RPMI8226 (cell line): ENCODE measurements at regions not wholly inside any gene's neighbourhood (a gene's known extent, or its start where the extent isn't known, plus 50 kb on each side); places are given as distances from the start of the nearest gene placed in this dataset.

Source experiments
- DNase-seq: peaks from one replicate; pipeline ENCODE4 v3.0.0-alpha.2; 2015

DNA sequence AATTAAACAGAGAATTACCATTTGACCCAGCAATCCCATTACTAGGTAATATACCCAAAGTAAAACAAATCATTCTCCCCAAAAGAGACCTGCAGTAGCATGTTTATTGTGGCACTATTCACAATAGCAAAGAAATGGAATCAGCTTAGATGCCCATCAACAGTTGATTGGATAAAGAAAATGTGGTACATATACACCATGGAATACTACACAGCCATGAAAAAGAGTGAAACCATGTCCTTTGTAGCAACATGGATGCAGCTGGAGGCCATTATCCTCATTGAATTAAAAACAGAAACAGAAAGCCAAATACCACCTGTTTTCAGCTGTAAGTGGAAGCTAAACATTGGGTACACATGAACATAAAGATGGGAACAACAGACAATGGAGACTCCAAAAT lies 1141.8 kb upstream of the AUTS2 start:
- no peak for DNase-seq

DNA sequence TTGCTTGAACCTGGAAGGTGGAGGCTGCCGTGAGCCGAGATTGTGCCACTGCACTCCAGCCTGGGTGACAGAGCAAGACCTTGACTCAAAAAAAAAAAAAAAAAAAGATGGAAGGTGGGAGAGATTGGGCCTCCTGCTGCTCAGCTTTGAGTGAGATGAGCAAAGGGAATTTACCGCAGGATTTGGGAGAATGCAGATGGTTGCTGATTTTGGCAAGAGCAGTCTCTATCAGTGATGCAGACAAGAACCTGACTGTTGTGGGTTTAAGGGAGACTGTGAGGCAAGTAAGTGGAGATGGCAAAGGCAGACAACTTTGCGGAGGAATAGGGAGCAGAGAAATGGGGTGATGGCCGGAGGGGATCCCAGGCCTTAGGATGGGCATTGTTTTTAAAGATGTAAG lies 1140.8 kb upstream of the AUTS2 start:
- no peak for DNase-seq

DNA sequence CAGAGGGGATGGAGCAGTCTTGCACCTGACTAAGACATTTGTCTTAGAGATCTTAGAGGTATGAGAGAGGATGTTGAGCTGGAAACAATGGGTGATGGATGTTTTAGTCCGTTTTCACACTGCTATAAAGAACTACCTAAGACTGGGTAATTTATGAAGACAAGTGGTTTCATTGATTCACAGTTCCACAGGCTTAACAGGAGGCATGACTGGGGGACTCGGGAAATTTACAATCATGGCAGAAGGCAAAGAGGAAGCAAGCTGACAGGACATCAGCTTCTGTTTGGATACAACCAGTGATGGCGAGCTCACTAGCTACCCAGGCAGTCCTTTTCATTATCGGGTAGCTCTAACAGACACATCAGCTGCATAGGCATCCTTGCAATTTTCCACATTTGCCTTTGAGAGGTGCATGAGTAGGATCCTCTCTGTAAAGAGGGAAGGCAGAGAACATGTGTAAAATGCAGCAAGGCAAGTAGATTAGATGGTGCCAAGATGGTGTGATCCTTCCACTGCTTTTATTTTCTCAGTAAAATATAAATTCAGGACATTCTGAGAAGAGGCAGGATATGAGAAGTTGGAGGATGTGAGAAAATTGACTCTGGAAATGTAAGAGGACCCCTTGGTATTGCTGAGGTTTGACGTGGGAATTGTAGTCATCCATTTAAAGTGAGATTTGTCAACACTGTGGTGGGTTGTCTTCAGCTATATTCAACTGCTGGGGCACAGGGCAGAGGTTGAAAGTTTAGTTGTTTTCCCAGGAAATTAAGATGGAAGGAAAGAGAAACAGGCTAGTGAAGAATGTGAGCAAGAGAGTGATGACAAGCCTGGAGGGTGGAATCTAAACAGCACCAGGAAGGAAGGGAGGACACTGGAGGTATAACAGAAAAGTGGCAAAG lies 1140.0 kb upstream of the AUTS2 start:
- no peak for DNase-seq

DNA sequence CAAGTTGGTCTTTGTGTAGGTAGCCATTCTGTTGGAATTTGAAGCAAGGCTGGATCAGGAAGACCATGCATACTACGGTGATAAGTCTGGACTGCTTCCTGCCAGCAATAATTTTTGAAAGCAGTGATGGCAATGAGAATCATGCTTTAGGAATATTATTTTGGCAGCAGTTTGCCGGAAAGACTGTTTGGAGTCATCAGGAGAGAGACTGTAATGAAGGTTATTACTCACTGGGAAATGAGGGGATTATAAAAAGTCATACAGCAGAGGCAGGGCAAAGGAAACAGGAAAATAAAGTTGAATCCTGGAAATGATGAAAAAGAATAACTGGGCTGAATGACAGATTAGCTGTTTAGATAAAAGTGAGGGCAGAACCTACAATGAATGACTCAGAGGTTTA lies 1136.8 kb upstream of the AUTS2 start:
- DNase-seq, result no peak

DNA sequence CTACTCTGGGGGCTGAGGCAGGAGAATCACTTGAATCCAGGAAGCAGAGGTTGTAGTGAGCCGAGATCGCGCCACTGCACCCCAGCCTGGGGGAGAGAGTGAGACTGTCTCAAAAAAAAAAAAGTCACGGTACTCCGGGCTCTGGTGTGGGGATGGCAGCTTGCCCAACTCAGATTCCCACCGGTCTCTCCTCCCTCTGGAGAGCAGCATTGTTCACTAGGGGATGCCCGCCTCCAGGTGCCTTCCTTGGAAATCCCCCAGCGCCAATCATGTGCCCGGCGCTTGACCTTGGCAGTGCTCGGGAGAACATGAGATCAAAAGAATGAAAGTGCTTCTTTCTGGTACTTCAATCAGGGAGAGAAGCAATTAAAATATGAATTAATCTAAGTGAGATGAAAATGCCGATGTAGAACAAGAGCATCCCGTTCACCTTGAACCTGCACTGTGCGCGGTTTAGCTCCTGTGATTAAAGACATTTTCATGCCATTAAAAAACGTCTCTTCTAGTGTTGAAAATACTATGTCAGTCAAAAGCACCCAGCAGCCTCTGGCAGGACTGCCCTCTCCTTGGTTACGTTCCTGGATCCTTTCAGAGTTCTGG lies 1127.3 kb upstream of the AUTS2 start:
- DNase-seq, result peak; percentile 21

DNA sequence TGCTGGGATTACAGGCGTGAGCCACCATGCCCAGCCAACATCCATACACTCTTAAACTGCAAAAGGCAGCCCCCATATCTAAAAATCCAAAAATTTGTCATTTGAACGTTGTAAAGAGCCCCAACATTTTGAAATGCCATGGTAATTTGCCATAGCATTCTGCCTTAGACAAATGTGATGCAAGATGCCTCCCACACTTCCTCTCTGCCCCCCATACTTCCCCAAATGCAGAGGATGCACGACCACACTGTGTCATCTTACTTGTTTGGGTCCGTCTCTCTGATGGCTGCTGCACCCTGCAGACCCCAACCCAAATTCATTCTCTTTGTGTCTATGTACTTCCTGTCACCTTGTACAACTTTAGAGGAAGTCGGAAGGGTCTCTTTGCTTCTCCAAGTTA lies 1125.6 kb upstream of the AUTS2 start:
- no peak for DNase-seq

DNA sequence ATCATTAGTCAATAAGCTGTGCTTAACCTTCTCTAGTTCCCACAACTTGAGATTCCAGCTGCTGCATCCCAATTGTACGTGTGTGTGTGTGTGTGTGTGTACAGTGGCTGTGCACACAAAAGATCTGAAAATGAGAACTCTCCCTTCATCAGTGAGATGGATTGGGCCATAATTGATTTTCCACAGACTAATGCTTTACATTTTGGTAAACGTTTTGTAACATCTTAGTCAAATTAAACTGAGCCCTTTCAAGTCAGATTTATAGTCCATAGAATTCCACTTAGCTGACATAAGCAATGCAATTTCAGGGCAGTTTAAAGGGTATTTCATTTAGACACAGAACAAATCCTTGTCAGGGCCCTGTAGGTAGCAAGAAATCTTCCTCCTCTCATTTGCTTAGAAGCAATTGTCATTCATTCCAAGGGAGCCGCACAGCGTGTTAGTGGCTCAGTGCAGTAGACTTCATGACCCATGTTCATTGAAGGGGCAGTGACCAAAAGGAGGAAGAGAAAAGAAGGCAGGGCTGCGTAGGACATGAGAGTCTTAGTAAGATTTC lies 1123.5 kb upstream of the AUTS2 start:
- no peak for DNase-seq

DNA sequence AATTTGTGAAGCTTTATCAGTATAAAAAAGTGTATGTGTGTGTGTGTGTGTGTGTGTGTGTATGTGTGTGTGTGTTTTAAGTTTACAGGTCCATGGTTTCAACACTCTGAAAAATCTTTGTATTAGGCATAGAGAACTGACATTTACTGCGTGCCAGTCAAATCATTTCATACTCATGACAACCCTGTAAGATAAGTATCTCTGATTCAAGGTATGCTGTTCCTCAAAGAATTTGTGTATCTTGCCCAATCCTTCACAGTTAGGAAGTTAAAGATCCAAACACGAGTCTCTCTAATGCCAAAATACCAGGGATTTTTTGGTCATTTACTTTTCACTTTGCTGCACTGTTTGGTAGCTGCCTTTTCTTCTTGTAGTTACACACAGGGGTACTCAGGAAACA lies 1121.3 kb upstream of the AUTS2 start:
- no peak for DNase-seq

DNA sequence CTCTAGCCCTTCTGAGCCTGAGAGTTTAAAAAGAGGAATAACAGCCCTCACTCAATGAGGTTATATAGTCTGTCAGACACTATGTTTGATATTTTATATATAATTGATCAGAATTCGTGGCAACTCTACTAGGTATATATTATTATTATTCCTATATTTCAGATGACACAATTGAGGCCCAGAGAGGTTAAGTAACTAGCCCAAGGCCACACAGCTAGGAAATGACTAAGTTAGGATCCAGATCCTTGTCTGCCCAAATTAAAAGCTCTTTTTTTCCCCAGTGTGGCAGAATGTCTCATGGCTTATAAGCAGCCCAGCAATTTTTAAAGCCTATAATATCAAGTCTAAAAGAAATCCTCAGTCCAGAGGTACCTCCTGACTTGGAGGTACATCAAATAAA lies 1119.9 kb upstream of the AUTS2 start:
- DNase-seq, result no peak

DNA sequence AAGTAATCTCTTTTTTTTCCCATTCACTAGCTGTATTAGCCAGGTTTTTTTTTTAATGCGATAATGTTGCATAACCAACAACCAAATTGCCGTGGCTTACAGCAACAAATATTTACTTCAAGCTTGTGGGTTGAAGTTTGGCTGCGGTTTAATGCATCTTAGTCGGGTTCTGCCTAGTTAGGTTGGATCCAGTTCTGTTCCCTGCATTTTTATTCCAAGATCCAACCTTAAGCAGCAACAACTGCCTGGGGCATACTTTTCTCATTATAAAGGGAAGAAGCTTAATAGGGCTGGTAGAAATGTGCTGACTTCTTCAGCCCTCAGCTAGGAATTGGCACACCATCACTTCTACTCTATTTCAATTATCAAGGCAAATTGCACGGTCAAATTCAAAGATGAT lies 1115.5 kb upstream of the AUTS2 start:
- no peak for DNase-seq

DNA sequence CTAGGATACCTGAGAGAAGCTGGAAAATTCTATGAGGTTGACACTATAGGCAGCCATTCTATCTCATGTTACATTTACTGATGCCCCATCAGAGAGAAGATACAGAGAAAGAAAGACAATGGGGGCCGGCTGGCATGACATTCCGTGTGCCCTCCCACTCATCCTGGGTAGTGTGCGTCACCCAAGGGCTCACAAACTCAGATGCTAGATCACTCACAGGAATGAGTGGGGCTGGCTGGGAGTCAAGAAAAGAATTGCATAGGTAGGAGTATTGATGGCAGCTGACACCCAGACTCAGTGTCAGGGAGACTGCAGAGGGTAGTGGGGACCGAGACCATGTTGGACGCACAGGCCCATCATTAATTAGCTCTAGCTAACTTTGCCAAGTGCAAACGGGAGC lies 1113.5 kb upstream of the AUTS2 start:
- no peak for DNase-seq

DNA sequence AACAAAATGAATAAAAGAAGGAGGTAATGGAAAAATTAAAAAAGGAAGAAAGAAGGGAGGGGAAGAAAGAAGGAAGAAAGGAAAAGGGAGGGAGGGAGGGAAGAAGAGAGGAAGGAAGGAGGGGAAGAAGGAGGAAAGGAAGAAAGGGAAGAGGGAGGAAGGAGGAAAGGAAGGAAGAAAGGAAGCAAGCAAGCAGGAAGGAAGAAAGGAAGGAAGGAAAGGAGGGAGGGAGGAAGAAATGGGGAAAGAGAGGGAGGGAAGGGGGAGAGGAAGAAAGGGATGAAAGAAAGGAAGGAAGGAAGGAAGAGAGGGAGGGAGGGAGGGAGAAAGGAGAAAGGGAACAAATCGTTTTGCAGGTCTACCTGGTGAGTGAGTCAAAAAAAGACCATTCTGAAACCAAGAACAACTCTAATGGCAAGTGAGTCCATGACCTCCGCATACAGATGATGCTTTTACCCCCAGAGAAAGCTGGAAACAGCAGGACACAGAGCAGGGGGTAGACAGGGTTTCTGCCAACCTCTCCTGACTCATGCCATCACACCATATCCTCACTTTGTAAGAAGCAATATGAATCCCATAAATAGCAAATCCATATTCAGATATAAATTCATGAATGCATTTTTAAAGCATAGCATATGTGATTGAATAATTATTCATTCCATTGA lies 1112.9 kb upstream of the AUTS2 start:
- no peak for DNase-seq

DNA sequence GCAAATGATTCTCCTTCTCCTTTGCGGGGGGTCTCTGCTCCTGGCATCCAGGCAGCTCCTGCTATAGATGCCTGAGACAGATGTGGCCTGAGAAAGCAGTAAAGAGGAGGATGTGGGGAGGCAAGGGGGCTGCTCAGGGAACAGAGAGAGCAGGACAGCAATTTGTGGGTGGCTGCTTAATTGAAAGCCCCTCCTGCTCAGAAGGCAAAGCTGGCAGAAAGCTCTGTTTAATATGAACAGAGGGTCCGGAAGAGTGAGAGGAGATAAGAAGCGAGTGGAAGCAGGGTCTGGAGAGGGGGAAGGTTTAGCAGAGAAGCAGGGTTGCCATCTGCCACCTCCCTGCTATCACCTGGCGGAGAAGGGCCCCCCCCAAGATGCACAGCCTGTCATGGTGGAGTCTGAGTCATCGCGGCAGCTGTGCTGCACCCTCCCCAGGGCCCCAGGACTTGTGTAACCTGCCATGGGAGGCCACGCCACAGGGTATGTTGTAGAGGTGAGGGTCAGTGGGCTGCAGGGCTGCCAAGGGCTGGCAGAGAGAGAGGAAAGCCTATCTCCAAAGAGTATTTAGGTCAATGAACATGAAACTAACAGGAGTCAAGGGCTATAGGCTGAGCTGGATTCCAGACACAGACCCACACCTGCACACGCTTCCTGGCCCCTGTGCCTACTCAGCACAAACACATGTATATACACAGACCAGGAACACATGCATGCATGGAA lies 1109.8 kb upstream of the AUTS2 start:
- DNase-seq, result peak; percentile 94

DNA sequence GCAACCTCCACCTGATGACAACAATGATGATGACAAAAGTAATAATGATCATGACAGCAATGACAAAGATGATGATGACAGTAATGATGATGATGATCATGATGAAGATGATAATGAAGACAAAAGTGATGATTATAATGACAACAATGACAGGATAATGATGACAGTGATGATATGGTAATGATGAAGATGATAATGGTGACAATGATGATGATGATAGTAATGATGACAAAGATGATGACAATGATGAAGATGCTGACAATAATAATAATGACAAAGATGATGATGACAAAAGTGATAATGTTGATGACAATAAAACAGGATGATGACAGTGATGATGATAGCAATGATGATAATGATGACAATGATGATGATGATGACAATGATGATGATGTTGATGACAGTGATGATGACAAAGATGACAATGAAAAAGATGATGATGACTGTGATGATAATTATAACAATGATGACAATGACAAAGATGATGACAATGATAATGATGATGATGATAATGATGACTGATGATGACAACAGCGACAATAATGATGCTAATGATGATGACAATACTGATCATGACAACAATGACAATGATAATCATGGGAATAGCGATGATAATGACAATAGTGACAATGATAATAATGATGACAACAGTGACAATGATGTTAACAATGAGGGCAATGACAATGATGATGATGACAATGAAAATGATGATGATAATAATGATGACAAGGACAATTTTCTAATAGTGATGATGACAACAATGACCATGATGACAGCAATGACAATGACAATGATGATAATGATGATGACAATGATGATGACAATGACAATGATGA lies 1106.5 kb upstream of the AUTS2 start:
- DNase-seq, result no peak

DNA sequence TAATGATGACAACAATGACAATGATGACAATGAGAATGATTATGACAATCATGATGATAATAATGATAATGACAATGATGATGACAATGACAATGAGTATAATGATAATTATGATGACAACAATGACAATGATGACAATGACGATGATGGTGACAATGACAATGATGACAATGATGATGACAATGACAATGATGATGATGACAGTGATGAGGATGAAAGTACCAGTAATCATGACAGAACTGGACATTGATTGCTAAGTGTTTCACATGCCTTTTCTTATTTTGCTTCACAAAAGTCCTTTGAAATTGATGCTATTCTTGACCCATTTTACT lies 1106.0 kb upstream of the AUTS2 start:
- DNase-seq, result no peak

DNA sequence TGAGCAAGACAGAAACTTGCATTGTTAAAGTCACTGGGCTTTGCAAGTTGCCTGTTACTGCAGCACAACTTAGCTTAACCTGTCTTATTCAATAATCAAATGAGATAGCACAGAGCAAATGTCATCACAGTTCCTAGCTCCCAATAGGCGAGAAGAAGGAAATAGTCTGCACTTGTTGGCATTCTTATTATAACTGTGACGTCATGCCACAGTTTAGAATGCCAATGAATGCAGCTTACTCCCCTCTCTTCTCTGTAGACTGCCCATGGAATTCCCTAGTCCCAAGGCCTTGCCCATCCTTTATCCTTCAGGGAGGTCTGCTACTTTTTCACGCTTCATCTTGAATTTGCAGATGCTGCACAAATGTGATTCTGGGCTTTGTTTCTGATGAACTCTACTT lies 1094.9 kb upstream of the AUTS2 start:
- no peak for DNase-seq

DNA sequence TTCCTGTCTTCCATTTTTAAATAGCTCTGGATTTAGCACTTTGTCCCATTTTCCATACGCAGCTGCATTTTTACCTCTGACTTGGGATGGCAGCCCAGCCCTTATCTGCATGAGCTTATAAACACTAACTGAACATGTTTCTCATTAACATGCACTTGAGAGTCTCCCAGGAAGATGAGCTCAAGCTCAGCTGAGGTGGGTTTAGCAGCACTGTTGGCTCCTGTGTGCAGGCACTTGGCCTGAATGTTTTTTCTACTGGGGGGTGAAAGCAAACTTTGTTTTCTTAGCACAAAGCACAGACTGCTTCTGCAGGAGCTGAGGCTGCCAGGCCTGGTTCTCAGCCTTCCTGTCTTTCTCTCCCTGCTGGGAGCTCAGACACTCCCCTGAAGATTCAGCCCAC lies 1093.6 kb upstream of the AUTS2 start:
- DNase-seq, result no peak

DNA sequence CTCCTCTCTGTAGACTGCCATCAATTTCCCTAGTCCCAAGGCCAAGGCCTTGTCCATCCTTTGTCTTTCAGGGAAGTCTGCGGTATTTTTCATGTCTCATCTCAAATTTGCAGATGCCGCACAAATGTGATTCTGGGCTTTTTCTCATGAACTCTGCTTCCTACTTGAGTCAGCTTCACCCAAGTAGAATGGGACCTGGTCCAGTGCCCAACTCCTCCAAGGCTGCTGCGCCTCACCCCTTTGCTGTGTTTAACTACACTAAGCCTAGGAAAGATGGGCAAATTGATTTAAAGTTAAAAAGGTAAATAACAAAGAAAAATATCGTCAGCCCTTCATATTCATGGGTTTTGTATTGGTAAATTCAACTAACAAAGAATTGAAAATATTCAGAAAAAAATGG lies 1092.6 kb upstream of the AUTS2 start:
- DNase-seq, result peak; percentile 32

DNA sequence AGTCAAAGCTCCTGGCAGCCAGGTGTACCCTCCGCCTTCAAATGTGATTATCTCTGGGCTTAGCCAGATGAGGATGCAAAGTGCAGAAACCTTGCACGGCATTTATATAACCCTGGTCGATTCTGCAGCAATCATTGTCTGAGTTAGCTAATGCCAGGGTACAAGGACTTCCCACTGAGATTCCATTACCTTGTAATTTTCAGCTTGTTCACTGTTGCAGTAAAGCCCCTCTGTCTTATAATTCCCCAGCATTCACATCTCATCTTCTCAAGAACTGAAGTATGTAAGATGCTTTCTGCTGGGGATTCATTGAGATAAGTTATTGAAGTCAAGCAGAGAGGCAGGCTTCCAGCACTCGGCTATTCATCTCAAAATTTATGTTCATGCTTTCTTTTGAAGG lies 1090.6 kb upstream of the AUTS2 start:
- no peak for DNase-seq

DNA sequence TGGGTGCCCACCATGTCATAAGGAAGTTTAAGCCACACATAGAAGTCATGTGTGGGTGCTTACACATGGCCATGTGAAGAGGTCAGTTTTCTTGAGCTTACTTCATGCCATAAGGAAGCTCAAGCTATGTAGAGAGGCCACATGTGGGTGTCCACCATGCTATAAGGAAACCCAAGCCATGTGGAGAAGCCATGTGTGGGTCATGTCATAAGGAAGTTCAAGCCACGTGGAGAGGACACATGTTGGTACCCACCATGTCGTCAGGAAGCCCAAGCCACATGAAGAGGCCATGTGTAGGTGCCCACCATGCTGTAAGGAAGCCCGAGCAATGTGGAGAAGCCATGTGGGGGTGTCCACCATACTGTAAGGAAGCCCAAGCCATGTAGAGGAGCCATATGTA lies 1089.2 kb upstream of the AUTS2 start:
- DNase-seq, result no peak

DNA sequence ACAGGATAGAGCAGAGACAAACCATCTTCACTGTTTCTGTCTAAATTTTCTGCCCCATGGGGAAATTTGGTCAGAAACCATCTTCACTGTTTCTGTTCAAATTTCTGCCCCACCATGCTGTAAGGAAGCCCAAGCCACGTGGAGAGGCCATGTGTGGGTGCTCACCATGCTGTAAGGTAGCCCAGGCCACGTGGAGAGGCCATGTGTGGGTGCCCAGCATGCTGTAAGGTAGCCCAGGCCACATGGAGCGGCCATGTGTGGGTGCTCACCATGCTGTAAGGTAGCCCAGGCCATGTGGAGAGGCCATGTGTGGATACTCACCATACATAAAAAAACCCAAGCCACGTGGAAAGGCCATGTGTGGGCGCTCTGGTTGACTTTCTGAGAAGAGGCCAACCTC lies 1088.7 kb upstream of the AUTS2 start:
- DNase-seq, result no peak

DNA sequence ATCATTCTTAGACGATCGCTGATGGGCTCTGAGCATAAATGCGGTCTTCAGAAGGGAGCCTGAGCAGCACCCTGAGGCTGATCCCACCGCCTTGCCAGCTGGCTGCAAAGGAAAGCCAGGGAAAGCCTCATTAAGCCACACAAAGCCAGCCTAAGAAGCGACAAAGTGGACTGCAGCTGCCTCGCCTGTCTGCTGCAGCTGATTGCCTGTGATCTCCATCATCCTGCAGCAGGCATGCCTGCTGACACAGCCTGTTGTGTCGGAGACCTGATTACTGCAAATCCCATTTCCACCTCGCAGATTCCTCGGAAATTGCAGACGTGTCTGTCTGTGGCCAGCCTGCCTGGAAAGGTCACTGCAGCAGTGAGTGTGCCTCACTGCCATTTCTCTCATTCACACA lies 1087.0 kb upstream of the AUTS2 start:
- peak; percentile 28 for DNase-seq
